HepG2 (cell line): ENCODE measurements at regions not wholly inside any gene's neighbourhood (a gene's known extent, or its start where the extent isn't known, plus 50 kb on each side); places are given as distances from the start of the nearest gene placed in this dataset.

Source experiments
- ATAC-seq: fragments of 200-7000 bp; cut with Tn5 transposase; 3 replicates; pipeline ENCODE4 v1.9.1; 2020; ENCODE audit warnings: mild to moderate bottlenecking, moderate library complexity
- BruUV-seq: library from RNA; stranded (reverse); fragments of 400-500 nt; replicated peaks from 2 replicates; lab custom pipeline; 2021; lab: Mats Ljungman, UMichigan
- CTCF ChIA-PET: fragments of 300-600 bp; formaldehyde crosslinking; extraction: SDS; loops from one replicate; lab custom pipeline; 2021; ENCODE audit warnings: low total read pairs, inconsistent platforms, low intra/inter-chr PET ratio; lab: Yijun Ruan, JAX
- POLR2A ChIA-PET: fragments of 350-600 bp; sonication (Branson Sonifier 250); formaldehyde crosslinking; loops from one replicate; lab custom pipeline; 2020; ENCODE audit warnings: antibody characterized with exemption, inconsistent platforms; lab: Yijun Ruan, JAX
- DNase-seq: peaks from one replicate; pipeline ENCODE4 v3.0.0-alpha.2; 2015; ENCODE audit warnings: low spot score
- FAIRE-seq: peaks from 3 replicates; lab custom pipeline; 2011; peaks lifted over from hg19 to GRCh38; lab: Jason Lieb, UNC
- H2AFZ ChIP-seq: one replicate; pipeline ENCODE4 v1.6.1; 2011; ENCODE audit warnings: low read length, inconsistent platforms
- H3K27ac ChIP-seq: fragments of 300-600 bp; 3 replicates; pipeline ENCODE4 v1.8.0; 2011; ENCODE audit warnings: mixed run types, mild to moderate bottlenecking, mixed read lengths, low read length, inconsistent platforms; ENCODE audit not compliant: insufficient read depth; ENCODE audit errors: extremely low read length
- H3K27me3 ChIP-seq, 2 experiments: fragments of 200-600 bp in 1 of 2; 2 replicates in 1 of 2; 3 replicates in 1 of 2; pipeline versions ENCODE4 v1.6.0 to v1.8.0; 2011; ENCODE audit warnings: low read length in 2 of 2, mild to moderate bottlenecking in 2 of 2, moderate library complexity in 2 of 2, inconsistent platforms in 1 of 2; ENCODE audit not compliant: insufficient read depth in 2 of 2, control insufficient read depth in 1 of 2
- H3K36me3 ChIP-seq, 2 experiments: fragments of 200-600 bp in 1 of 2; replicated peaks in 1 of 2; 2 replicates in 1 of 2; 3 replicates in 1 of 2; pipeline versions ENCODE4 v1.5.1 to v1.8.0; 2011; ENCODE audit warnings: low read length in 2 of 2, inconsistent platforms in 1 of 2; ENCODE audit not compliant: insufficient read depth in 2 of 2, control insufficient read depth in 1 of 2
- H3K4me1 ChIP-seq: 2 replicates; pipeline ENCODE4 v1.5.1; 2012; ENCODE audit warnings: low read length, inconsistent platforms; ENCODE audit not compliant: insufficient read depth
- H3K4me2 ChIP-seq: 2 replicates; pipeline ENCODE4 v1.6.0; 2011; ENCODE audit warnings: low read depth, low read length, inconsistent platforms
- H3K4me3 ChIP-seq, 3 experiments: fragments of 200-600 bp in 1 of 3; sonication (generic), shearing (Covaris generic) in 1 of 3; replicated peaks in 1 of 3; 2 replicates each; pipeline ENCODE4 v1.5.1; 2011 to 2016; ENCODE audit warnings: low read length in 3 of 3, inconsistent platforms in 2 of 3, low read depth in 2 of 3, mild to moderate bottlenecking in 2 of 3, control low read depth in 1 of 3, mixed read lengths in 1 of 3; ENCODE audit not compliant: insufficient read depth in 1 of 3
- H3K79me2 ChIP-seq: one replicate; pipeline ENCODE4 v1.6.1; 2011; ENCODE audit warnings: low read length, inconsistent platforms; ENCODE audit not compliant: insufficient read depth
- H3K9ac ChIP-seq: 2 replicates; pipeline ENCODE4 v1.6.0; 2011; ENCODE audit warnings: mild to moderate bottlenecking, low read depth, low read length, inconsistent platforms; ENCODE audit not compliant: insufficient read depth
- H3K9me3 ChIP-seq: 2 replicates; pipeline ENCODE4 v1.5.1; 2012; ENCODE audit warnings: mild to moderate bottlenecking, low read length
- H4K20me1 ChIP-seq: 2 replicates; pipeline ENCODE4 v1.6.0; 2011; ENCODE audit warnings: inconsistent platforms, mild to moderate bottlenecking, low read length, moderate library complexity; ENCODE audit not compliant: insufficient read depth
- CBX2 ChIP-seq, 2 experiments: fragments of 200-600 bp in 1 of 2; sonication (generic); formaldehyde crosslinking in 1 of 2; IDR thresholded peaks; 2 replicates each; pipeline versions ENCODE4 v1.7.0 to v1.8.1; 2018 to 2022; ENCODE audit warnings: low read depth in 2 of 2, low read length in 1 of 2, mild to moderate bottlenecking in 1 of 2, missing genetic modification reagents in 1 of 2
- CEBPG ChIP-seq: IDR thresholded peaks from 2 replicates; pipeline ENCODE4 v1.6.1; 2016
- GTF2F1 ChIP-seq: fragments of 150-350 bp; IDR thresholded peaks from 2 replicates; pipeline ENCODE4 v1.6.1; 2014; ENCODE audit warnings: low read length
- PAWR ChIP-seq: sonication (generic); formaldehyde crosslinking; IDR thresholded peaks from 2 replicates; pipeline ENCODE4 v1.4.0; 2020; ENCODE audit warnings: missing genetic modification reagents, mild to moderate bottlenecking, borderline replicate concordance
- PHB2 ChIP-seq: fragments of 450-650 bp; IDR thresholded peaks from 2 replicates; pipeline ENCODE4 v1.6.1; 2018; ENCODE audit not compliant: partially characterized antibody
- RBAK ChIP-seq: sonication (generic); formaldehyde crosslinking; IDR thresholded peaks from 2 replicates; pipeline ENCODE4 v1.5.1; 2020; ENCODE audit warnings: mild to moderate bottlenecking, missing genetic modification reagents
- TAF15 ChIP-seq: fragments of 200-400 bp; formaldehyde crosslinking; IDR thresholded peaks from one replicate; pipeline ENCODE4 v1.6.1; 2018; ENCODE audit warnings: mild to moderate bottlenecking, low read depth, low read length; ENCODE audit not compliant: poor library complexity, severe bottlenecking
- TCF12 ChIP-seq, 2 experiments: fragments of 450-650 bp in 1 of 2; sonication (generic) in 1 of 2; formaldehyde crosslinking in 1 of 2; IDR thresholded peaks; 2 replicates each; pipeline versions ENCODE4 v1.6.1 to v1.8.0; 2017 to 2022; ENCODE audit warnings: antibody characterized with exemption in 1 of 2, mild to moderate bottlenecking in 1 of 2, missing genetic modification reagents in 1 of 2, moderate library complexity in 1 of 2
- THAP11 ChIP-seq: IDR thresholded peaks from 2 replicates; pipeline ENCODE4 v1.6.1; 2016; ENCODE audit warnings: missing biosample characterization, missing genetic modification reagents
- ZNF709 ChIP-seq: sonication (generic); formaldehyde crosslinking; IDR thresholded peaks from 2 replicates; pipeline ENCODE4 v1.5.0; 2020; ENCODE audit warnings: mild to moderate bottlenecking, missing genetic modification reagents
- ZNF772 ChIP-seq: sonication (generic); formaldehyde crosslinking; IDR thresholded peaks from 2 replicates; pipeline ENCODE4 v1.5.0; 2020; ENCODE audit warnings: mild to moderate bottlenecking, missing genetic modification reagents
- ZNF775 ChIP-seq: sonication (generic); formaldehyde crosslinking; IDR thresholded peaks from 2 replicates; pipeline ENCODE4 v1.4.0; 2020; ENCODE audit warnings: missing genetic modification reagents, mild to moderate bottlenecking, moderate library complexity, borderline replicate concordance
- ZNF780A ChIP-seq: sonication (generic); formaldehyde crosslinking; IDR thresholded peaks from 2 replicates; pipeline ENCODE4 v1.8.0; 2022; ENCODE audit warnings: mild to moderate bottlenecking, missing genetic modification reagents, moderate library complexity
- ZNF839 ChIP-seq: sonication (generic); formaldehyde crosslinking; IDR thresholded peaks from 2 replicates; pipeline ENCODE4 v1.4.0; 2020; ENCODE audit warnings: missing genetic modification reagents, mild to moderate bottlenecking, borderline replicate concordance
- ZNF850 ChIP-seq: sonication (generic); formaldehyde crosslinking; conservative IDR thresholded peaks from 2 replicates; pipeline ENCODE4 v1.9.0; 2021; ENCODE audit warnings: mild to moderate bottlenecking, missing genetic modification reagents
- ZSCAN20 ChIP-seq: sonication (generic); formaldehyde crosslinking; IDR thresholded peaks from 2 replicates; pipeline ENCODE4 v1.4.0; 2020; ENCODE audit warnings: missing genetic modification reagents, mild to moderate bottlenecking, borderline replicate concordance
- WGBS: methylation state at CpG from one replicate; pipeline ENCODE4 v1.1.6; 2017; ENCODE audit warnings: low lambda C conversion rate; 5-methylcytosine and 5-hydroxymethylcytosine counted together
- in situ Hi-C: cut with HindIII; loops from 2 replicates; pipeline ENCODE4 v1.10.0; 2017; ENCODE audit warnings: low pct_unique_long_range_greater_than_20kb; ENCODE audit not compliant: extremely low pct_ligation_motif_present
- intact Hi-C: fragments of 100-400 bp; cut with micrococcal nuclease; formaldehyde crosslinking; loops from one replicate; pipeline ENCODE4 v1.10.0; 2022; ENCODE audit not compliant: unreplicated experiment
- TF ChIP-seq, protein P1 (sequence below): sonication (generic); formaldehyde crosslinking; IDR thresholded peaks from 2 replicates; pipeline ENCODE4 v1.5.1; 2020; ENCODE audit warnings: missing genetic modification reagents, mild to moderate bottlenecking, borderline replicate concordance
- TF ChIP-seq, protein P2 (sequence below): sonication (generic); formaldehyde crosslinking; IDR thresholded peaks from 2 replicates; pipeline ENCODE4 v1.8.0; 2022; ENCODE audit warnings: missing genetic modification reagents, low read depth, mild to moderate bottlenecking, borderline replicate concordance
- TF ChIP-seq, protein P3 (sequence below): sonication (generic); formaldehyde crosslinking; IDR thresholded peaks from 2 replicates; pipeline ENCODE4 v1.8.0; 2022; ENCODE audit warnings: mild to moderate bottlenecking, missing genetic modification reagents, moderate library complexity

DNA sequence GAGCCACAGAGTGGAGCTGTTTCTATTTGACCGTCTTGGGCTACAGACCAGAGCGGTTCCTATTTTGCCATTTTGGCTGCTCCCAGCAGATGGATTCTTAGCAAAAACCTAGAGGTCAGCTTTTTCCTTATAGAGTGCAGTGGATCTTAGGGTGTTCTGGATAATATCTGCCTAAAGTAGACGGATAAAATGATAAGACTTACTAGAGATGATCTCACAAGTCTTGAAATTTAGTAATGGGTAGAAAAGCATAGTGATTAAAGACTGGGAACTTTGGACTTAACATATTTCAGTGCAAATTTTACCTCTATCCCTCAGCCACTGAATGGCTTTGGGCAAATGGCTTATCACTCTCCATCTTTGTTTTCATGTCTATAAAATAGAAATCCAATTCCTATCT, 439.8 kb downstream of the ADGRL2 start:
- BruUV-seq, result no TSS peak

More for the DNA sequence above, 439.8 kb downstream of the ADGRL2 start:
- Histone ChIP-seq H2AFZ (no peak overlapping the region), H3K36me3 (no peaks in the 10 kb centered on the region), H3K4me2 (no peak overlapping the region), H3K4me1 (no peaks in the 10 kb centered on the region), H3K4me3 (no peak overlapping the region), H3K79me2 (no peaks in the 10 kb centered on the region), H3K9me3 (peaks cover 86% of the 10 kb centered on the region), H4K20me1 (no peaks in the 10 kb centered on the region), H3K27me3 (no peaks in the 10 kb centered on the region), H3K27ac (no peak overlapping the region), H3K9ac (no peak overlapping the region)
- 0% methylated on average over 3 of the region's 3 CpGs for WGBS
- ATAC-seq (no peak), DNase-seq (no peak), FAIRE-seq (no peak)
- ChIA-PET POLR2A (no interaction called here), CTCF (no interaction called here)
- in situ Hi-C loops (no loop called here), intact Hi-C loops (no loop called here)
- TF ChIP-seq PHB2 (no peak), ZSCAN20 (CRISPR knock-in tag) (no peak), GTF2F1 (no peak), ZNF850 (CRISPR knock-in tag) (no peak), ZNF772 (CRISPR knock-in tag) (no peak), RBAK (no peak), ZNF839 (no peak), THAP11 (CRISPR knock-in tag) (no peak), TAF15 (no peak), ZNF775 (CRISPR knock-in tag) (no peak), ZNF709 (no peak), CEBPG (CRISPR knock-in tag) (no peak), CBX2 (IDR thresholded peaks at IDR 0.05; ENCODE audit: low read depth, low read length) (no peak), CBX2 (CRISPR knock-in tag; IDR thresholded peaks at IDR 0.05; ENCODE audit: low read depth) (no peak), PAWR (CRISPR knock-in tag) (no peak), ZNF780A (no peak), TCF12 (IDR thresholded peaks at IDR 0.05) (no peak), TCF12 (CRISPR knock-in tag; IDR thresholded peaks at IDR 0.05) (no peak)
- TF ChIP-seq, protein P1, sequence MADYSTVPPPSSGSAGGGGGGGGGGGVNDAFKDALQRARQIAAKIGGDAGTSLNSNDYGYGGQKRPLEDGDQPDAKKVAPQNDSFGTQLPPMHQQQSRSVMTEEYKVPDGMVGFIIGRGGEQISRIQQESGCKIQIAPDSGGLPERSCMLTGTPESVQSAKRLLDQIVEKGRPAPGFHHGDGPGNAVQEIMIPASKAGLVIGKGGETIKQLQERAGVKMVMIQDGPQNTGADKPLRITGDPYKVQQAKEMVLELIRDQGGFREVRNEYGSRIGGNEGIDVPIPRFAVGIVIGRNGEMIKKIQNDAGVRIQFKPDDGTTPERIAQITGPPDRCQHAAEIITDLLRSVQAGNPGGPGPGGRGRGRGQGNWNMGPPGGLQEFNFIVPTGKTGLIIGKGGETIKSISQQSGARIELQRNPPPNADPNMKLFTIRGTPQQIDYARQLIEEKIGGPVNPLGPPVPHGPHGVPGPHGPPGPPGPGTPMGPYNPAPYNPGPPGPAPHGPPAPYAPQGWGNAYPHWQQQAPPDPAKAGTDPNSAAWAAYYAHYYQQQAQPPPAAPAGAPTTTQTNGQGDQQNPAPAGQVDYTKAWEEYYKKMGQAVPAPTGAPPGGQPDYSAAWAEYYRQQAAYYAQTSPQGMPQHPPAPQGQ (CRISPR knock-in tag), result no peak
- TF ChIP-seq, protein P2, sequence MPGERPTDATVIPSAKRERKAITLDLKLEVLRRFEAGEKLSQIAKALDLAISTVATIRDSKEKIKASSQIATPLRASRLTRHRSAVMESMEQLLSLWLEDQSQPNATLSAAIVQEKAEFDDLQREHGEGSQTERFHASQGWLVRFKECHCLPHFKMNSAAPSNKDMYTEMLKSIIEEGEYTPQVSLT (CRISPR knock-in tag), result no peak
- TF ChIP-seq, protein P3, sequence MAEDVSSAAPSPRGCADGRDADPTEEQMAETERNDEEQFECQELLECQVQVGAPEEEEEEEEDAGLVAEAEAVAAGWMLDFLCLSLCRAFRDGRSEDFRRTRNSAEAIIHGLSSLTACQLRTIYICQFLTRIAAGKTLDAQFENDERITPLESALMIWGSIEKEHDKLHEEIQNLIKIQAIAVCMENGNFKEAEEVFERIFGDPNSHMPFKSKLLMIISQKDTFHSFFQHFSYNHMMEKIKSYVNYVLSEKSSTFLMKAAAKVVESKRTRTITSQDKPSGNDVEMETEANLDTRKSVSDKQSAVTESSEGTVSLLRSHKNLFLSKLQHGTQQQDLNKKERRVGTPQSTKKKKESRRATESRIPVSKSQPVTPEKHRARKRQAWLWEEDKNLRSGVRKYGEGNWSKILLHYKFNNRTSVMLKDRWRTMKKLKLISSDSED (CRISPR knock-in tag), result no peak
